ENCODE measurements at regions not wholly inside any gene's neighbourhood (a gene's known extent, or its start where the extent isn't known, plus 50 kb on each side); places are given as distances from the start of the nearest gene placed in this dataset.

DNA sequence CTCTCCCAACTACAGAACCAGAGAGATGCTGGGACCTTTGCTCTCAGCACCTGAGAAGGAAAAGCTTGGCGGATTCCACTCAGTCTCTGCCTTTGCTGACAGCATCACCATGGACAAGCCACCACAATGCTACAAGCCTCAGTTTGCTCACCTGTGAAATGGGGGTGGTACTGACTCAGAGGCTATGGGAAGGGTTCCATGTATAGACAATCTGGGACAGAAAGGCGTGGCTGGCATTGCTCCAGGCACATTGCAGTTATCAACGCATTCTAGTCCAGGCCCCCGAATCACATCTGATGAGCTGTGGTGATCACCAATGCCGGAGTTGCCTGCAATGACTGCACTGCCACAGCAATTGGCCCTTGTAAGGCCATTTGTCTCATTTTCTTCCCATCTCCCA lies 72.6 kb downstream of the ISX start:
- ATAC-seq = no peak
- 82 to 86% (median 84%) methylated on average over 5 of the region's 5 CpGs for WGBS, 4 donors

DNA sequence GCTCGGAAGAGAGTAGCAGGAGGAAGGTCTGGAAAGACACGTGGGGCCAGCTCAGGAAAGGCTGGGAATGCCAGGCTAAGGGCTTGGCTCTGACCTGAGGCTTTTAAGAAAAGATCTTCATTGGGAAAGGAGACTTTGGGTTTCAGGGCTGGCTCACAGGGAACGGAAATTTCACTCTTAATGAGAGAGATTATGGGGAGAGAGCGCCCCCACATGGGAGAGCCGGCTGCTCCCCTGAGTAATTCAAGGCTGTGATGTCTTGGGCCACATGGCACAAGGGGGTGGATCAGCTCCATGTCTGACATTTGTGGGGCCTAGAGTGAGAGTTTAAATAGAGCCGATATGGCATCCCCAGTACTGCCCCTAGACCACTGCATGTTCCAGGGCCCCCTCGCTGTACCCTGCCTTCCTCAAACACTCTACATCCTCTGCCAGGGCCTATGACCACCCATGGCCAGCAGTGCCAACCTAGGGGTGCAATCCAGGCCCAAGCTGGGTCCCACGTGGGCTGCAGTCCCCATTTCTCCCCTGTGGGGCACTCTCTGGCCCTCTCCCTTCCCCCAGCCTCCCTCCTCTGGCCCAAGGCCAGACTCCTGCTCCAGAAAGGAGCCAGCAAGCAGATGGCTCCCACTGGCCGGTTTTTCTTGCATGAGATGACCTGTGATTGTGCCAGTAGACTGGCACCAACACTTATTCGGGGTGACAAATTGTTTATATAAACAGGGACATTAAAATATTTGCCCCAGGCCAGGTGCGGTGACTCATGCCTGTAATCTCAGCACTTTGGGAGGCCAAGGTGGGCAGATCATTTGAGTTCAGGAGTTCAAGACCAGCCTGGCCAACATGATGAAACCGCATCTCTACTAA lies 75.2 kb downstream of the ISX start:
- Histone ChIP-seq H3K4me3 (no peak overlapping the region), H3K27ac (no peak overlapping the region), H3K27me3 (peaks cover 0 to 10% (median 0%) of the 10 kb centered on the region in 9 donors), H3K9me3 (no peaks in the 10 kb centered on the region), H3K4me1 (no peaks in the 10 kb centered on the region), H3K36me3 (no peaks in the 10 kb centered on the region)
- 54 to 58% (median 55%) methylated on average over 9 to 12 of the region's 12 CpGs for WGBS, 4 donors
- intact Hi-C loops (cut with DNase I) = no loop called here
- DNase-seq (no peak), ATAC-seq (no peak)
- TF ChIP-seq POLR2A (IDR thresholded peaks at IDR 0.05) = no peak
- TF ChIP-seq, protein P1, sequence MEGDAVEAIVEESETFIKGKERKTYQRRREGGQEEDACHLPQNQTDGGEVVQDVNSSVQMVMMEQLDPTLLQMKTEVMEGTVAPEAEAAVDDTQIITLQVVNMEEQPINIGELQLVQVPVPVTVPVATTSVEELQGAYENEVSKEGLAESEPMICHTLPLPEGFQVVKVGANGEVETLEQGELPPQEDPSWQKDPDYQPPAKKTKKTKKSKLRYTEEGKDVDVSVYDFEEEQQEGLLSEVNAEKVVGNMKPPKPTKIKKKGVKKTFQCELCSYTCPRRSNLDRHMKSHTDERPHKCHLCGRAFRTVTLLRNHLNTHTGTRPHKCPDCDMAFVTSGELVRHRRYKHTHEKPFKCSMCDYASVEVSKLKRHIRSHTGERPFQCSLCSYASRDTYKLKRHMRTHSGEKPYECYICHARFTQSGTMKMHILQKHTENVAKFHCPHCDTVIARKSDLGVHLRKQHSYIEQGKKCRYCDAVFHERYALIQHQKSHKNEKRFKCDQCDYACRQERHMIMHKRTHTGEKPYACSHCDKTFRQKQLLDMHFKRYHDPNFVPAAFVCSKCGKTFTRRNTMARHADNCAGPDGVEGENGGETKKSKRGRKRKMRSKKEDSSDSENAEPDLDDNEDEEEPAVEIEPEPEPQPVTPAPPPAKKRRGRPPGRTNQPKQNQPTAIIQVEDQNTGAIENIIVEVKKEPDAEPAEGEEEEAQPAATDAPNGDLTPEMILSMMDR (IDR thresholded peaks at IDR 0.05) = no peak

More for the DNA sequence above, 72.6 kb downstream of the ISX start:
- Histone ChIP-seq H3K27me3 (peaks cover 0 to 11% (median 0%) of the 10 kb centered on the region in 9 donors), H3K4me3 (no peak overlapping the region), H3K27ac (no peak overlapping the region), H3K36me3 (no peaks in the 10 kb centered on the region), H3K4me1 (peaks cover 0 to 6% (median 0%) of the 10 kb centered on the region in 12 donors), H3K9me3 (no peaks in the 10 kb centered on the region)
- TF ChIP-seq, protein P1 (IDR thresholded peaks at IDR 0.05) = no peak
- TF ChIP-seq POLR2A (IDR thresholded peaks at IDR 0.05) = no peak
- DNase-seq = no peak
- intact Hi-C loops (cut with DNase I) = no loop called here

DNA sequence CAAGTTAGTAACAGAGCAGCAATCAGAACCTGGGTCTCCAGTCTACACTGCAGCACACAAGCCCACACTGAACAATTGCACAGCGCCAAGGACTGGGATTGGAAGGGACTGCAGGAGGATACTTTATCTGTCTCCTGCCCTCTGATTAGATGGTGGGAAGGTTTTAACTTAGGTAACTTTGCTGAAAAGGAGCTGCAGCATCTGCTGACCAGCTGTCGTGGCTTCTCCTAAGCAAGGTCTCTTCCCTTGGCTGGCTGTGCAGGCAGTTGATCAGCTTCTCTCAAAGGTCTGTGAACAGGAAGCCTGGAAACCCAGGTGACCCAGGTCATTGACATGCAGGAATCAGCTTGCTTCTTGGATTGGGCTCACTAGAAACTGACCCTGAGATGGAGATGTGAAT lies 82.4 kb downstream of the ISX start:
- H3K27ac ChIP-seq = no peak overlapping the region
- no peaks in the 10 kb centered on the region for H3K36me3 ChIP-seq
- DNase-seq (no peak), ATAC-seq (no peak)
- peaks cover 0 to 7% (median 0%) of the 10 kb centered on the region in 12 donors for H3K4me1 ChIP-seq
- H3K4me3 ChIP-seq = no peak overlapping the region
- TF ChIP-seq, protein P1 (IDR thresholded peaks at IDR 0.05) = no peak
- TF ChIP-seq POLR2A (IDR thresholded peaks at IDR 0.05) = no peak
- no peaks in the 10 kb centered on the region for H3K9me3 ChIP-seq
- peaks cover 0 to 16% (median 0%) of the 10 kb centered on the region in 9 donors for H3K27me3 ChIP-seq
- 63 to 83% (median 70%) methylated on average over 2 of the region's 2 CpGs for WGBS, 4 donors
- intact Hi-C loops (cut with DNase I) = loop anchor here in 1 of 10 donors (5.0 kb wide), 1 partner anchor 731 kb away; no protein-coding TSS in a partner anchor

DNA sequence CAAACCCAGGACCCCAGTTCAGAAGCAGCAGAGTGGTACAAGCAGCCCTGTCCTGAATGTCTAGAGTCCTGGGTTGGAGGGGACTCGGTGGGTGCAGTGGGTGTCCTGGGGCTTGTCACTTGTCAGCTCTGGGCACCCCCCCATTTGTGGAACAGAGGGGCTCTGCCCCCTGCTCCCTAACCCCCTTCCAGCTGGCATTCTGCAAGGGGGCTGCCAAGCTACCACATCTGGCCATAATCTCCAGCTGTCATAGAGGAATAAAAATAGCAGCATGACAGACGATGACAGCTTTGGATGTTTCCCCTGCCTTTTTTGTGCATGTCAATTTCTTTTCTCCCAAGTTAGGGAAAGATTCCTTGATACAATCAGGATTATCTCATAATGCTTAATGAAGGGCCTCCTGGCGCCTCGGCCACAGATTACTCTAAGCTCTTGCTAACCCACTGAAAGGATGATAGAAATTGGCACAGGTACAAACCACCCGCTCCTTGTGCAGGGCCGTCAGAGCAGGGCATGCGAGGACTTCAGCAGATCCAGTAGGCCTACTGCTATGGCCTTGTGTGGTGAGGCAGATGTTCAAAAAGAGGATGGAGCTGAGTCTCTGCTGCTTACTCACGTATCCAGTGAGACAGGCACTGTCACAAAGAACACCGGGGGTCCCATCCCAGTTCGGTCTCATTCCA lies 83.0 kb downstream of the ISX start:
- ATAC-seq = peak in 1 of 4 donors; percentile 41
- intact Hi-C loops (cut with DNase I) = loop anchor here in 1 of 10 donors (5.0 kb wide), 1 partner anchor 732 kb away; no protein-coding TSS in a partner anchor
- WGBS, 4 donors = 39 to 48% (median 45%) methylated on average over 9 to 10 of the region's 10 CpGs

More for the DNA sequence above, 83.0 kb downstream of the ISX start:
- Histone ChIP-seq H3K27ac (no peak overlapping the region), H3K4me3 (no peak overlapping the region), H3K27me3 (peaks cover 0 to 13% (median 0%) of the 10 kb centered on the region in 9 donors), H3K4me1 (peaks cover 0 to 7% (median 0%) of the 10 kb centered on the region in 12 donors), H3K9me3 (no peaks in the 10 kb centered on the region), H3K36me3 (no peaks in the 10 kb centered on the region)
- no peak for DNase-seq
- TF ChIP-seq, protein P1 (IDR thresholded peaks at IDR 0.05) = no peak
- no peak for TF ChIP-seq POLR2A (IDR thresholded peaks at IDR 0.05)
